GM23338 (cell line): ENCODE measurements at regions not wholly inside any gene's neighbourhood (a gene's known extent, or its start where the extent isn't known, plus 50 kb on each side); places are given as distances from the start of the nearest gene placed in this dataset.

Experiments
- ATAC-seq: fragments of 200-7000 bp; cut with Tn5 transposase; 3 replicates; pipeline ENCODE4 v1.9.1; 2020
- DNase-seq: peaks from one replicate; pipeline ENCODE4 v3.0.0-alpha.2; 2015; ENCODE audit warnings: low spot score
- H2AFZ ChIP-seq: fragments of 200-600 bp; sonication (generic); 2 replicates; pipeline ENCODE4 v1.8.0; 2016; ENCODE audit warnings: antibody characterized with exemption, mild to moderate bottlenecking, moderate library complexity
- H3F3A ChIP-seq: fragments of 200-600 bp; sonication (generic); replicated peaks from 2 replicates; pipeline ENCODE4 v1.8.0; 2017; ENCODE audit warnings: antibody characterized with exemption, mixed run types, low read depth
- H3K27ac ChIP-seq: fragments of 200-600 bp; sonication (generic); 2 replicates; pipeline ENCODE4 v1.6.1; 2016; ENCODE audit warnings: low read depth
- H3K27me3 ChIP-seq: fragments of 200-600 bp; sonication (generic); 2 replicates; pipeline ENCODE4 v1.8.0; 2016; ENCODE audit warnings: mild to moderate bottlenecking, mixed run types, moderate library complexity; ENCODE audit not compliant: insufficient read depth
- H3K36me3 ChIP-seq: fragments of 200-600 bp; sonication (generic); 2 replicates; pipeline ENCODE4 v1.8.0; 2016; ENCODE audit warnings: mild to moderate bottlenecking; ENCODE audit not compliant: insufficient read depth
- H3K4me1 ChIP-seq: fragments of 200-600 bp; sonication (generic); 2 replicates; pipeline ENCODE4 v1.8.0; 2016; ENCODE audit warnings: mild to moderate bottlenecking, moderate library complexity; ENCODE audit not compliant: insufficient read depth
- H3K4me2 ChIP-seq: fragments of 200-600 bp; sonication (generic); 2 replicates; pipeline ENCODE4 v1.7.1; 2017; ENCODE audit warnings: mixed run types
- H3K4me3 ChIP-seq: fragments of 200-600 bp; sonication (generic); 2 replicates; pipeline ENCODE4 v1.6.1; 2016; ENCODE audit warnings: mixed run types
- H3K79me2 ChIP-seq: fragments of 200-600 bp; sonication (generic); replicated peaks from 2 replicates; pipeline ENCODE4 v1.8.0; 2017; ENCODE audit warnings: mild to moderate bottlenecking; ENCODE audit not compliant: insufficient read depth
- H3K9me2 ChIP-seq: fragments of 200-600 bp; sonication (generic); 2 replicates; pipeline ENCODE4 v1.8.0; 2017; ENCODE audit not compliant: insufficient read depth
- H4K20me1 ChIP-seq: fragments of 200-600 bp; sonication (generic); replicated peaks from 2 replicates; pipeline ENCODE4 v1.8.0; 2017; ENCODE audit warnings: mild to moderate bottlenecking; ENCODE audit not compliant: insufficient read depth
- H3K27ac Mint-ChIP-seq: 2 replicates; pipeline ENCODE4 v1.8.0; 2020; ENCODE audit warnings: inconsistent platforms, mild to moderate bottlenecking, moderate library complexity, mixed read lengths
- H3K27me3 Mint-ChIP-seq: 3 replicates; pipeline ENCODE4 v1.8.0; 2022; ENCODE audit warnings: low read depth, mild to moderate bottlenecking, moderate library complexity, mixed read lengths, inconsistent platforms; ENCODE audit not compliant: insufficient read depth, poor library complexity
- H3K36me3 Mint-ChIP-seq: 3 replicates; pipeline ENCODE4 v1.8.0; 2021; ENCODE audit warnings: low read depth, mild to moderate bottlenecking, inconsistent platforms, moderate library complexity, mixed read lengths
- H3K4me1 Mint-ChIP-seq: 3 replicates; pipeline ENCODE4 v1.8.0; 2020; ENCODE audit warnings: mild to moderate bottlenecking, inconsistent platforms, mixed read lengths
- H3K4me3 Mint-ChIP-seq: 3 replicates; pipeline ENCODE4 v1.8.0; 2021; ENCODE audit warnings: moderate library complexity, mild to moderate bottlenecking, inconsistent platforms, mixed read lengths
- H3K9me3 Mint-ChIP-seq: 3 replicates; pipeline ENCODE4 v1.8.0; 2020; ENCODE audit warnings: moderate library complexity, mild to moderate bottlenecking, inconsistent platforms, mixed read lengths
- EZH2 ChIP-seq: fragments of 200-600 bp; sonication (generic); IDR thresholded peaks from one replicate; pipeline ENCODE4 v1.8.0; 2017; ENCODE audit warnings: antibody characterized with exemption, mild to moderate bottlenecking, low read depth; ENCODE audit not compliant: unreplicated experiment
- STAT1 ChIP-seq: IDR thresholded peaks from one replicate; pipeline ENCODE4 v1.6.1; 2016; ENCODE audit warnings: antibody characterized with exemption; ENCODE audit not compliant: unreplicated experiment
- ZNF331 ChIP-seq: fragments of 250-450 bp; sonication (Bioruptor Pico); IDR thresholded peaks from 2 replicates; pipeline ENCODE4 v1.5.0; 2020; ENCODE audit warnings: low read depth, mild to moderate bottlenecking, moderate library complexity
- TF ChIP-seq, protein P1 (sequence below): fragments of 250-450 bp; sonication (Bioruptor Pico); IDR thresholded peaks from 2 replicates; pipeline ENCODE4 v1.5.0; 2020; ENCODE audit warnings: mild to moderate bottlenecking, moderate library complexity
- TF ChIP-seq, protein P2 (sequence below), 2 experiments: fragments of 200-600 bp in 1 of 2; sonication (generic) in 1 of 2; conservative IDR thresholded peaks; 2 replicates each; pipeline versions ENCODE4 v1.5.1 to v1.6.1; 2016 to 2017; ENCODE audit warnings: antibody characterized with exemption in 2 of 2, low read depth in 2 of 2, mild to moderate bottlenecking in 2 of 2, moderate library complexity in 1 of 2
- TF ChIP-seq, protein P3 (sequence below): IDR thresholded peaks from one replicate; pipeline ENCODE4 v1.6.1; 2018; ENCODE audit warnings: antibody characterized with exemption; ENCODE audit not compliant: unreplicated experiment

DNA sequence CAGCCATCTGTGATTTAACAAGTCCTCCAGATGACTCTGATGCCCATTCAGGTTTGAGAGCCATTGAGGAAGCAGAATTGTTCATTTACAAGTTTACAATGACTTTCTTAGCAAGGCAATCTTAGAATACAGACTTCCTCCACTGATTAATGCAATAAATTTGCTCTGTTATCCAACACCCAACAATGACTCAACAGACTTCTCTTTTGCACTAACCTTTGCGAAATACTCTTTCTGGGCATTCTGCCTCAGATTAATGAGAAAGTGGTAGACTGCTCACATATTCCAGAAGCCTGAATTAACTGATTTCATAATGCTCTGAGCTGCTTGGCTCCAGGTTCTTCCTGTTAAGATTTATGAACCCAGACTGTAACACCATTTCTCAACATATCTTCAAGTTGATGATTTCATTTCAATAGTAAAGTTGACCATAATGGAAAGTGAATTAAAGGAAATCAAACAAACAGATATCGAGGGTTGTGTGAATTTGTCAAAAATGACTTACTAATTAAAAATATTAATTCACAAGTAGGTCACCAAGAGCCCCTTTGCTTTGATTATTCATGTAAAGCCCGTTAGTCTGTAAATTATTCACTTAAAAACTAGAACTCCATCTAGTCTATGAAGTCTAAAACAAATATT, 70.5 kb upstream of the BLID start:
- no peaks in the 10 kb centered on the region for H3K27me3 Mint-ChIP-seq
- no peak for ATAC-seq

More for the DNA sequence above, 70.5 kb upstream of the BLID start:
- Histone ChIP-seq H3K27me3 (no peaks in the 10 kb centered on the region), H3K4me3 (no peak overlapping the region), H2AFZ (no peak overlapping the region), H3K79me2 (no peaks in the 10 kb centered on the region), H3K27ac (no peak overlapping the region), H3K4me2 (no peak overlapping the region), H3K9me2 (no peaks in the 10 kb centered on the region), H4K20me1 (no peaks in the 10 kb centered on the region), H3F3A (no peaks in the 10 kb centered on the region), H3K36me3 (no peaks in the 10 kb centered on the region), H3K4me1 (no peaks in the 10 kb centered on the region)
- TF ChIP-seq, protein P1, sequence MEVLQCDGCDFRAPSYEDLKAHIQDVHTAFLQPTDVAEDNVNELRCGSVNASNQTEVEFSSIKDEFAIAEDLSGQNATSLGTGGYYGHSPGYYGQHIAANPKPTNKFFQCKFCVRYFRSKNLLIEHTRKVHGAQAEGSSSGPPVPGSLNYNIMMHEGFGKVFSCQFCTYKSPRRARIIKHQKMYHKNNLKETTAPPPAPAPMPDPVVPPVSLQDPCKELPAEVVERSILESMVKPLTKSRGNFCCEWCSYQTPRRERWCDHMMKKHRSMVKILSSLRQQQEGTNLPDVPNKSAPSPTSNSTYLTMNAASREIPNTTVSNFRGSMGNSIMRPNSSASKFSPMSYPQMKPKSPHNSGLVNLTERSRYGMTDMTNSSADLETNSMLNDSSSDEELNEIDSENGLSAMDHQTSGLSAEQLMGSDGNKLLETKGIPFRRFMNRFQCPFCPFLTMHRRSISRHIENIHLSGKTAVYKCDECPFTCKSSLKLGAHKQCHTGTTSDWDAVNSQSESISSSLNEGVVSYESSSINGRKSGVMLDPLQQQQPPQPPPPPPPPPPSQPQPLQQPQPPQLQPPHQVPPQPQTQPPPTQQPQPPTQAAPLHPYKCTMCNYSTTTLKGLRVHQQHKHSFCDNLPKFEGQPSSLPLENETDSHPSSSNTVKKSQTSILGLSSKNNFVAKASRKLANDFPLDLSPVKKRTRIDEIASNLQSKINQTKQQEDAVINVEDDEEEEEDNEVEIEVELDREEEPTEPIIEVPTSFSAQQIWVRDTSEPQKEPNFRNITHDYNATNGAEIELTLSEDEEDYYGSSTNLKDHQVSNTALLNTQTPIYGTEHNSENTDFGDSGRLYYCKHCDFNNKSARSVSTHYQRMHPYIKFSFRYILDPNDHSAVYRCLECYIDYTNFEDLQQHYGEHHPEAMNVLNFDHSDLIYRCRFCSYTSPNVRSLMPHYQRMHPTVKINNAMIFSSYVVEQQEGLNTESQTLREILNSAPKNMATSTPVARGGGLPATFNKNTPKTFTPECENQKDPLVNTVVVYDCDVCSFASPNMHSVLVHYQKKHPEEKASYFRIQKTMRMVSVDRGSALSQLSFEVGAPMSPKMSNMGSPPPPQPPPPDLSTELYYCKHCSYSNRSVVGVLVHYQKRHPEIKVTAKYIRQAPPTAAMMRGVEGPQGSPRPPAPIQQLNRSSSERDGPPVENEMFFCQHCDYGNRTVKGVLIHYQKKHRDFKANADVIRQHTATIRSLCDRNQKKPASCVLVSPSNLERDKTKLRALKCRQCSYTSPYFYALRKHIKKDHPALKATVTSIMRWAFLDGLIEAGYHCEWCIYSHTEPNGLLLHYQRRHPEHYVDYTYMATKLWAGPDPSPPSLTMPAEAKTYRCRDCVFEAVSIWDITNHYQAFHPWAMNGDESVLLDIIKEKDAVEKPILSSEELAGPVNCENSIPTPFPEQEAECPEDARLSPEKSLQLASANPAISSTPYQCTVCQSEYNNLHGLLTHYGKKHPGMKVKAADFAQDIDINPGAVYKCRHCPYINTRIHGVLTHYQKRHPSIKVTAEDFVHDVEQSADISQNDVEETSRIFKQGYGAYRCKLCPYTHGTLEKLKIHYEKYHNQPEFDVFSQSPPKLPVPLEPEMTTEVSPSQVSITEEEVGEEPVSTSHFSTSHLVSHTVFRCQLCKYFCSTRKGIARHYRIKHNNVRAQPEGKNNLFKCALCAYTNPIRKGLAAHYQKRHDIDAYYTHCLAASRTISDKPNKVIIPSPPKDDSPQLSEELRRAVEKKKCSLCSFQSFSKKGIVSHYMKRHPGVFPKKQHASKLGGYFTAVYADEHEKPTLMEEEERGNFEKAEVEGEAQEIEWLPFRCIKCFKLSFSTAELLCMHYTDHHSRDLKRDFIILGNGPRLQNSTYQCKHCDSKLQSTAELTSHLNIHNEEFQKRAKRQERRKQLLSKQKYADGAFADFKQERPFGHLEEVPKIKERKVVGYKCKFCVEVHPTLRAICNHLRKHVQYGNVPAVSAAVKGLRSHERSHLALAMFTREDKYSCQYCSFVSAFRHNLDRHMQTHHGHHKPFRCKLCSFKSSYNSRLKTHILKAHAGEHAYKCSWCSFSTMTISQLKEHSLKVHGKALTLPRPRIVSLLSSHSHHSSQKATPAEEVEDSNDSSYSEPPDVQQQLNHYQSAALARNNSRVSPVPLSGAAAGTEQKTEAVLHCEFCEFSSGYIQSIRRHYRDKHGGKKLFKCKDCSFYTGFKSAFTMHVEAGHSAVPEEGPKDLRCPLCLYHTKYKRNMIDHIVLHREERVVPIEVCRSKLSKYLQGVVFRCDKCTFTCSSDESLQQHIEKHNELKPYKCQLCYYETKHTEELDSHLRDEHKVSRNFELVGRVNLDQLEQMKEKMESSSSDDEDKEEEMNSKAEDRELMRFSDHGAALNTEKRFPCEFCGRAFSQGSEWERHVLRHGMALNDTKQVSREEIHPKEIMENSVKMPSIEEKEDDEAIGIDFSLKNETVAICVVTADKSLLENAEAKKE (CRISPR knock-in tag): no peak
- no peak for TF ChIP-seq EZH2
- TF ChIP-seq, protein P2, sequence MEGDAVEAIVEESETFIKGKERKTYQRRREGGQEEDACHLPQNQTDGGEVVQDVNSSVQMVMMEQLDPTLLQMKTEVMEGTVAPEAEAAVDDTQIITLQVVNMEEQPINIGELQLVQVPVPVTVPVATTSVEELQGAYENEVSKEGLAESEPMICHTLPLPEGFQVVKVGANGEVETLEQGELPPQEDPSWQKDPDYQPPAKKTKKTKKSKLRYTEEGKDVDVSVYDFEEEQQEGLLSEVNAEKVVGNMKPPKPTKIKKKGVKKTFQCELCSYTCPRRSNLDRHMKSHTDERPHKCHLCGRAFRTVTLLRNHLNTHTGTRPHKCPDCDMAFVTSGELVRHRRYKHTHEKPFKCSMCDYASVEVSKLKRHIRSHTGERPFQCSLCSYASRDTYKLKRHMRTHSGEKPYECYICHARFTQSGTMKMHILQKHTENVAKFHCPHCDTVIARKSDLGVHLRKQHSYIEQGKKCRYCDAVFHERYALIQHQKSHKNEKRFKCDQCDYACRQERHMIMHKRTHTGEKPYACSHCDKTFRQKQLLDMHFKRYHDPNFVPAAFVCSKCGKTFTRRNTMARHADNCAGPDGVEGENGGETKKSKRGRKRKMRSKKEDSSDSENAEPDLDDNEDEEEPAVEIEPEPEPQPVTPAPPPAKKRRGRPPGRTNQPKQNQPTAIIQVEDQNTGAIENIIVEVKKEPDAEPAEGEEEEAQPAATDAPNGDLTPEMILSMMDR (conservative IDR thresholded peaks at IDR 0.05; ENCODE audit: low read depth in 2 of 2): no peak
- no peak for TF ChIP-seq STAT1
- TF ChIP-seq, protein P3, sequence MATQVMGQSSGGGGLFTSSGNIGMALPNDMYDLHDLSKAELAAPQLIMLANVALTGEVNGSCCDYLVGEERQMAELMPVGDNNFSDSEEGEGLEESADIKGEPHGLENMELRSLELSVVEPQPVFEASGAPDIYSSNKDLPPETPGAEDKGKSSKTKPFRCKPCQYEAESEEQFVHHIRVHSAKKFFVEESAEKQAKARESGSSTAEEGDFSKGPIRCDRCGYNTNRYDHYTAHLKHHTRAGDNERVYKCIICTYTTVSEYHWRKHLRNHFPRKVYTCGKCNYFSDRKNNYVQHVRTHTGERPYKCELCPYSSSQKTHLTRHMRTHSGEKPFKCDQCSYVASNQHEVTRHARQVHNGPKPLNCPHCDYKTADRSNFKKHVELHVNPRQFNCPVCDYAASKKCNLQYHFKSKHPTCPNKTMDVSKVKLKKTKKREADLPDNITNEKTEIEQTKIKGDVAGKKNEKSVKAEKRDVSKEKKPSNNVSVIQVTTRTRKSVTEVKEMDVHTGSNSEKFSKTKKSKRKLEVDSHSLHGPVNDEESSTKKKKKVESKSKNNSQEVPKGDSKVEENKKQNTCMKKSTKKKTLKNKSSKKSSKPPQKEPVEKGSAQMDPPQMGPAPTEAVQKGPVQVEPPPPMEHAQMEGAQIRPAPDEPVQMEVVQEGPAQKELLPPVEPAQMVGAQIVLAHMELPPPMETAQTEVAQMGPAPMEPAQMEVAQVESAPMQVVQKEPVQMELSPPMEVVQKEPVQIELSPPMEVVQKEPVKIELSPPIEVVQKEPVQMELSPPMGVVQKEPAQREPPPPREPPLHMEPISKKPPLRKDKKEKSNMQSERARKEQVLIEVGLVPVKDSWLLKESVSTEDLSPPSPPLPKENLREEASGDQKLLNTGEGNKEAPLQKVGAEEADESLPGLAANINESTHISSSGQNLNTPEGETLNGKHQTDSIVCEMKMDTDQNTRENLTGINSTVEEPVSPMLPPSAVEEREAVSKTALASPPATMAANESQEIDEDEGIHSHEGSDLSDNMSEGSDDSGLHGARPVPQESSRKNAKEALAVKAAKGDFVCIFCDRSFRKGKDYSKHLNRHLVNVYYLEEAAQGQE: no peak
- no peak for TF ChIP-seq ZNF331 (CRISPR knock-in tag)
- Mint-ChIP-seq H3K4me1 (0 out of 3 replicates have a peak, but pooled peaks cover 2% of the 10 kb centered on the region), H3K27ac (no peak overlapping the region), H3K4me3 (no peak overlapping the region), H3K36me3 (no peaks in the 10 kb centered on the region), H3K9me3 (no peaks in the 10 kb centered on the region)
- DNase-seq: no peak
